GM20000 (cell line): ENCODE measurements at regions not wholly inside any gene's neighbourhood (a gene's known extent, or its start where the extent isn't known, plus 50 kb on each side); places are given as distances from the start of the nearest gene placed in this dataset.
"Not testable (repeated sequence)": the region's sequence is repeated elsewhere in the genome, so short reads cannot be mapped to it uniquely, and the experiment has no call there.

ENCODE experiments used
- DNase-seq: peaks from one replicate; pipeline ENCODE4 v3.0.0; 2012; ENCODE audit warnings: low spot score
- TF ChIP-seq, protein P1 (sequence below): IDR thresholded peaks from 2 replicates; pipeline ENCODE4 v1.5.1; 2012; ENCODE audit warnings: mild to moderate bottlenecking, control low read depth; ENCODE audit errors: extremely low read depth, missing control alignments

DNA sequence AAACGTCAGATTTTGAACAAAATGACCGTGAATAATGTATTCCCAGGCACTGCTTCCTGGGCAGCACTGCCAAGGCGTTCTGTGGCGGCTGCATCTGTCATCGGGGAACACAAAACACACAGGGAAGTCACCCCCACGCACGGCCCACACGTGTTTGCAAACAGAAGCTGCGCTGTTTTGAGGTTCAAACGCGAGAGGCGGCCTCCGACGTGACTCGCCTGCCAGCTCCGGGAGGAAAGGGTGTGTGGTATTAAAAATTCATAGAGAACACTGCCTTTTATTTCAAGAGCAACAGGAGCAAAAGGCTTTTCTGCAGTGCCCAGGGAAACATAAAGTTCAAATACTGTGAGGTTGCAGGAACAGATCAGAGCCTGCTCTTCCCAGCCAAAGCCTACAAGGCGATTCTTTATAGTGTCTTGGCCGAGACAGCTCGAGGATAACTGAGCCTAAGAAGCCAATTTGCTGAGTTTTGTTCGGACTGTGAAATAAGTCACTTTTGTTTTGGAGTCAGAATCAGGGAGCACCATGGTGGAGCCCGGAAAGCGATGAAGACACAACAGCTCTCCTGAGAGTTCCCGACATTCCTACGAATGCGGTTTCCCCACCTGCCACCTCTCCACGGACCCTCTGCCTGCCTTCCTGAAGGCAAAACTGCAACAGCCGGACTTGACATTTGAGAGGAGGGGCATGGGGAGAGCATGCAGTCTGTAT is 115.3 kb upstream of the IRX2 start:
- no peak for DNase-seq
- TF ChIP-seq, protein P1, sequence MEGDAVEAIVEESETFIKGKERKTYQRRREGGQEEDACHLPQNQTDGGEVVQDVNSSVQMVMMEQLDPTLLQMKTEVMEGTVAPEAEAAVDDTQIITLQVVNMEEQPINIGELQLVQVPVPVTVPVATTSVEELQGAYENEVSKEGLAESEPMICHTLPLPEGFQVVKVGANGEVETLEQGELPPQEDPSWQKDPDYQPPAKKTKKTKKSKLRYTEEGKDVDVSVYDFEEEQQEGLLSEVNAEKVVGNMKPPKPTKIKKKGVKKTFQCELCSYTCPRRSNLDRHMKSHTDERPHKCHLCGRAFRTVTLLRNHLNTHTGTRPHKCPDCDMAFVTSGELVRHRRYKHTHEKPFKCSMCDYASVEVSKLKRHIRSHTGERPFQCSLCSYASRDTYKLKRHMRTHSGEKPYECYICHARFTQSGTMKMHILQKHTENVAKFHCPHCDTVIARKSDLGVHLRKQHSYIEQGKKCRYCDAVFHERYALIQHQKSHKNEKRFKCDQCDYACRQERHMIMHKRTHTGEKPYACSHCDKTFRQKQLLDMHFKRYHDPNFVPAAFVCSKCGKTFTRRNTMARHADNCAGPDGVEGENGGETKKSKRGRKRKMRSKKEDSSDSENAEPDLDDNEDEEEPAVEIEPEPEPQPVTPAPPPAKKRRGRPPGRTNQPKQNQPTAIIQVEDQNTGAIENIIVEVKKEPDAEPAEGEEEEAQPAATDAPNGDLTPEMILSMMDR, result no peak

GRCh38 chr5:2865856-2866255 is 114.4 kb upstream of the IRX2 start:
- TF ChIP-seq, protein P1, result no peak
- no peak for DNase-seq

- TF ChIP-seq, protein P1, result no peak
- DNase-seq, result no peak
Measured at GRCh38 chr5:2864515-2865105, 113.1 kb upstream of the IRX2 start.

- DNase-seq, result no peak
- TF ChIP-seq, protein P1, result no peak
Measured at GRCh38 chr5:2863675-2864433, 112.4 kb upstream of the IRX2 start.

DNA sequence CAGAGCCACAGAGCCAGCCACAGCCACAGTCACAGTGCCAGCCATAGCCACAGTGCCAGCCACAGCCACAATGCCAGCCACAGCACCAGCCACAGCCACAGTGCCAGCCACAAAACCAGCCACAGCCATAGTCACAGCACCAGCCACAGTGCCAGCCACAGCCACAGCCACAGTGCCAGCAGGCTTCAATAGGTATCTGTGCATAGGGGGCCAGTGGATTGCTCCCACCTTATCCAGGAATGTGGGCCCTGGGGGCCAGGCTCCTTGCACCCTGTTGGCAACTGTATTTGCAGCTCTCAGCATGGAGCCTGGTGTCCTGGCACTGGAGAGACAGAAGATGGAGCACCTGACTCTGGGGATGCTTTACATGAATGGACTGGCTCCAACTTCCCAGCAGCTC is 111.7 kb upstream of the IRX2 start:
- TF ChIP-seq, protein P1, result no peak
- no peak for DNase-seq

DNA sequence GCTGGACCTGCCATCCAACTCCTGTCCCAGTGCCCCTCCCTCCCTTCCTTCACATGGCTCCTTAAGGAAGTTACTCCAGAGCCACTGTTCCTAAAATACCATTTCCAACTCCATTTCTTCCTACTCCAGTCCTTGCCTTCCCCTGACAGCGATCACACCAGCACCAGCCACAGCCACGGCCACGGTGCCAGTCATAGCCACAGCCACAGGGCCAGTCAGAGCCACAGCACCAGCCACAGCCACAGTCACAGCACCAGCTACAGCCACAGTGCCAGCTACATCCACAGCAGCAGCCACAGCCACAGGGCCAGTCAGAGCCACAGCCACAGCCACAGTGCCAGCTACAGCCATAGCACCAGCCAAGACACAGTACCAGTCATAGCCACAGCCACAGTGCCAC is 110.7 kb upstream of the IRX2 start:
- not testable (repeated sequence) for DNase-seq

DNA sequence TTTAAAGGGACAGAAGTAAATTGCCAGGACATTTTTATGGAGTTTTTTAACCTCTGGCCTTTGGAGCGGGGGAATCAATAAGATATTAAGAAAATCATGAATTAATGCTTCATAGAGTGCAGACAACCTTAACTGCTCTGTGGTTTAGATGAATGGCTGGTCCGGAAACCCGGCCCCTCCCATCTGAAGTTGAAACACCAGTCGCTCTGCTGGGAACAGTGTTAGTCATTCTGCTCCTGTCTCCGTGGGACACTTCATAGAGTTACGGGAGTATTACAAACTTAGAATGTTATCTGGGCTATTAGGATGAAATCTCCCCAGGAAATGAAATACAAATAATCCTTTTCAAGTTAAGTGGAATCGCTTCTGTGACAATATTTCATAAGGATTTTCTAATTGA is 110.1 kb upstream of the IRX2 start:
- TF ChIP-seq, protein P1, result no peak
- DNase-seq, result no peak
